ENCODE measurements at regions not wholly inside any gene's neighbourhood (a gene's known extent, or its start where the extent isn't known, plus 50 kb on each side); places are given as distances from the start of the nearest gene placed in this dataset.
"Not testable (repeated sequence)": the region's sequence is repeated elsewhere in the genome, so short reads cannot be mapped to it uniquely, and the experiment has no call there.

- DNase-seq (ENCODE audit: low spot score in 2 of 2) = no peak
- H3K4me3 ChIP-seq = no peak overlapping the region
- no peaks in the 10 kb centered on the region for H3K9me3 ChIP-seq
- no peaks in the 10 kb centered on the region for H3K27me3 ChIP-seq
- TF ChIP-seq, protein P1, sequence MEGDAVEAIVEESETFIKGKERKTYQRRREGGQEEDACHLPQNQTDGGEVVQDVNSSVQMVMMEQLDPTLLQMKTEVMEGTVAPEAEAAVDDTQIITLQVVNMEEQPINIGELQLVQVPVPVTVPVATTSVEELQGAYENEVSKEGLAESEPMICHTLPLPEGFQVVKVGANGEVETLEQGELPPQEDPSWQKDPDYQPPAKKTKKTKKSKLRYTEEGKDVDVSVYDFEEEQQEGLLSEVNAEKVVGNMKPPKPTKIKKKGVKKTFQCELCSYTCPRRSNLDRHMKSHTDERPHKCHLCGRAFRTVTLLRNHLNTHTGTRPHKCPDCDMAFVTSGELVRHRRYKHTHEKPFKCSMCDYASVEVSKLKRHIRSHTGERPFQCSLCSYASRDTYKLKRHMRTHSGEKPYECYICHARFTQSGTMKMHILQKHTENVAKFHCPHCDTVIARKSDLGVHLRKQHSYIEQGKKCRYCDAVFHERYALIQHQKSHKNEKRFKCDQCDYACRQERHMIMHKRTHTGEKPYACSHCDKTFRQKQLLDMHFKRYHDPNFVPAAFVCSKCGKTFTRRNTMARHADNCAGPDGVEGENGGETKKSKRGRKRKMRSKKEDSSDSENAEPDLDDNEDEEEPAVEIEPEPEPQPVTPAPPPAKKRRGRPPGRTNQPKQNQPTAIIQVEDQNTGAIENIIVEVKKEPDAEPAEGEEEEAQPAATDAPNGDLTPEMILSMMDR (IDR thresholded peaks at IDR 0.05) = no peak
- intact Hi-C loops (cut with DNase I) = no loop called here
- no peaks in the 10 kb centered on the region for H3K4me1 ChIP-seq
- H3K36me3 ChIP-seq = no peaks in the 10 kb centered on the region
- H3K27ac ChIP-seq = no peak overlapping the region
Observed at GRCh38 chr4:45283352-45283751, 557.0 kb upstream of the GNPDA2 start.

DNA sequence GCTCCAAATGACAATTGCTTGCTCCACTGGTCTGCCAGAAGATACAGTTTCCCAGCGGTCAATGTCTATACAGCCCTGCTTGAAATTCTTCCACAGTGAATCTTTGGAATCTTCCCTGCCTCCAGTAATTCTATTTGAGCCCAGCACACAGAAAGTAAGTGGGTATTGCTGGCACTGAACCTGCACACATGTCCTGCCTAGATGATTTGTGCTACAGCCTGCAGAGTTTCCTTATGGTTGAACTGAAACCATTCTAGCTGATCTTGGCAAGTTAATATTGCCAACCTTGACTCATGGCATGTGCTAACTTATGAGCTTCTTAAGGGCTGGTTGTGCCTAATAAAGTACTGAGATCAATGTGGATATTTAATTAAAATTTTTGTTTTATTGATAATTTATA lies 553.8 kb upstream of the GNPDA2 start:
- Histone ChIP-seq H3K4me3 (no peak overlapping the region), H3K27me3 (no peaks in the 10 kb centered on the region), H3K36me3 (no peaks in the 10 kb centered on the region), H3K27ac (no peak overlapping the region), H3K4me1 (no peaks in the 10 kb centered on the region), H3K9me3 (no peaks in the 10 kb centered on the region)
- intact Hi-C loops (cut with DNase I) = no loop called here
- TF ChIP-seq, protein P1 (IDR thresholded peaks at IDR 0.05) = no peak
- DNase-seq (ENCODE audit: low spot score in 2 of 2) = no peak

DNA sequence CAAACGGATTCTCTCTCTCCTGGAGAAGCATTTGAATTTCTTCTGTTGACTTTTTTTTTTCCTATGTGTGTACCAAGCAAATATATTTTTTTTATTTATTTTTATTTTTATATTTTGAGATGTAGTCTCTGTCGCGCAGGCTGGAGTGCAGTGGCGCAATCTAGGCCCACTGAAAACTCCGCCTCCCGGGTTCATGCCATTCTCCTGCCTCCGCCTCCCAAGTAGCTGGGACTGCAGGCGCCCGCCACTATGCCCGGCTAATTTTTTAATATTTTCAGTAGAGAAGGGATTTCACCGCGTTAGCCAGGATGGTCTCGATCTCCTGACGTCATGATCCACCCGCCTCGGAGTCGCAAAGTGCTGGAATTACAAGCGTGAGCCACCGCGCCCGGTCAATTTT lies 549.5 kb upstream of the GNPDA2 start:
- Histone ChIP-seq H3K4me3 (no peak overlapping the region), H3K36me3 (no peaks in the 10 kb centered on the region), H3K4me1 (no peaks in the 10 kb centered on the region), H3K27ac (no peak overlapping the region), H3K9me3 (no peaks in the 10 kb centered on the region), H3K27me3 (no peaks in the 10 kb centered on the region)
- no peak for DNase-seq (ENCODE audit: low spot score in 2 of 2)
- intact Hi-C loops (cut with DNase I) = no loop called here
- TF ChIP-seq, protein P1 (IDR thresholded peaks at IDR 0.05) = no peak

- H3K9me3 ChIP-seq; DNase-seq (ENCODE audit: low spot score in 2 of 2); H3K4me1 ChIP-seq; H3K36me3 ChIP-seq; H3K4me3 ChIP-seq; intact Hi-C loops (cut with DNase I); H3K27ac ChIP-seq; H3K27me3 ChIP-seq: not testable (repeated sequence)
Observed at GRCh38 chr4:45248106-45248505, 521.8 kb upstream of the GNPDA2 start.

- TF ChIP-seq, protein P1 (IDR thresholded peaks at IDR 0.05) = no peak
- Histone ChIP-seq H3K36me3 (no peaks in the 10 kb centered on the region), H3K27ac (no peak overlapping the region), H3K27me3 (no peaks in the 10 kb centered on the region), H3K9me3 (no peaks in the 10 kb centered on the region), H3K4me3 (no peak overlapping the region), H3K4me1 (no peaks in the 10 kb centered on the region)
- DNase-seq (ENCODE audit: low spot score in 2 of 2) = no peak
- intact Hi-C loops (cut with DNase I) = no loop called here
Observed at GRCh38 chr4:45241976-45242375, 515.6 kb upstream of the GNPDA2 start.

DNA sequence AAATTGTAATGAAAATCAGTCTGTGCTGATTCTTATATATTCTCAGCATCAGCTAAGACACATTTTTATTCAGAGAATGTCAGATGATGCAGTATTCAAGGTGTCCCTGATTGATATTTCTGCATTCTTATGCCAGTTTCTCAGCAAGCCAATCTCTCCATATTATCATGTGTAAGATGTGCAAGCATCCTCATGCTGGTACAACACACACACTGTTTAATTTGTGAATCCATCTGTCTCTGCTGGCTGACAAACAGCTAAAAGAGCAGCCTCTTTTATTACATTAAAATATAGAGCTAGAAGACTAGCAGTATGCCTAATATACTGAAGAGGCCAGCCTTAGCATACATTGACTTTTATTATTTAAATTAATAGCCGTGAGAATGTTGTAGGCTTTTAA lies 502.9 kb upstream of the GNPDA2 start:
- Histone ChIP-seq H3K4me1 (no peaks in the 10 kb centered on the region), H3K27me3 (no peaks in the 10 kb centered on the region), H3K36me3 (no peaks in the 10 kb centered on the region), H3K4me3 (no peak overlapping the region), H3K9me3 (no peaks in the 10 kb centered on the region), H3K27ac (no peak overlapping the region)
- TF ChIP-seq, protein P1 (IDR thresholded peaks at IDR 0.05) = no peak
- intact Hi-C loops (cut with DNase I) = no loop called here
- no peak for DNase-seq (ENCODE audit: low spot score in 2 of 2)

Data from ascending aorta (tissue), 2 donors.